ENCODE measurements at regions not wholly inside any gene's neighbourhood (a gene's known extent, or its start where the extent isn't known, plus 50 kb on each side); places are given as distances from the start of the nearest gene placed in this dataset.

DNA sequence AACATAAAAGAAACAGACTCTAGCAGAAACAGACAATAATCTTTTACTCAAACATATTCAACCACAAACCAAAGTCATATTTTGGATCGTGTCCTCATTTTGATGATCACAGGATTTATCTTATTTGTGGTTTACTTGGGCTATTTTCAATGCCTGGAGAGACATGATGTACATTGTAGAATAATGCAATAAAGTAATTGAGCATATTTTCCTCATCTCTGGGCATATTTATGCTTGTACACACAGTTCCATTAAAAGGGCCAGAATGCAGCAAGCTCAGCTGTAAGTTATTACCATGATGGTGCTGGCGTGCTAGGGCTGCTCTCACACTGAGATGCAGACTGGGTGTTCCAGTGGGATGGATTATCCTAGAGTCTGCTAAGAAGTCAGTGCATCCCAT is 456.7 kb downstream of the TLE4 start:
- no TSS peak for BruUV-seq (replicated peaks)
- Histone ChIP-seq H3K36me3 (ENCODE audit: control insufficient read depth, insufficient read depth, low read length) (no peaks in the 10 kb centered on the region), H3K4me1 (ENCODE audit: control insufficient read depth, insufficient read depth, low read length) (no peaks in the 10 kb centered on the region), H3K27me3 (ENCODE audit: control insufficient read depth, insufficient read depth, low read length) (no peaks in the 10 kb centered on the region), H3K4me3 (ENCODE audit: low read depth in 2 of 2, low read length in 2 of 2) (no peak overlapping the region), H3K27ac (ENCODE audit: low read length) (no peak overlapping the region), H3K9me3 (ENCODE audit: control insufficient read depth, insufficient read depth, low read depth, low read length) (no peaks in the 10 kb centered on the region)
- TF ChIP-seq SIN3A (IDR thresholded peaks at IDR 0.05; ENCODE audit: borderline replicate concordance, insufficient read depth, low read depth, low read length) = no peak
- TF ChIP-seq, protein P1, sequence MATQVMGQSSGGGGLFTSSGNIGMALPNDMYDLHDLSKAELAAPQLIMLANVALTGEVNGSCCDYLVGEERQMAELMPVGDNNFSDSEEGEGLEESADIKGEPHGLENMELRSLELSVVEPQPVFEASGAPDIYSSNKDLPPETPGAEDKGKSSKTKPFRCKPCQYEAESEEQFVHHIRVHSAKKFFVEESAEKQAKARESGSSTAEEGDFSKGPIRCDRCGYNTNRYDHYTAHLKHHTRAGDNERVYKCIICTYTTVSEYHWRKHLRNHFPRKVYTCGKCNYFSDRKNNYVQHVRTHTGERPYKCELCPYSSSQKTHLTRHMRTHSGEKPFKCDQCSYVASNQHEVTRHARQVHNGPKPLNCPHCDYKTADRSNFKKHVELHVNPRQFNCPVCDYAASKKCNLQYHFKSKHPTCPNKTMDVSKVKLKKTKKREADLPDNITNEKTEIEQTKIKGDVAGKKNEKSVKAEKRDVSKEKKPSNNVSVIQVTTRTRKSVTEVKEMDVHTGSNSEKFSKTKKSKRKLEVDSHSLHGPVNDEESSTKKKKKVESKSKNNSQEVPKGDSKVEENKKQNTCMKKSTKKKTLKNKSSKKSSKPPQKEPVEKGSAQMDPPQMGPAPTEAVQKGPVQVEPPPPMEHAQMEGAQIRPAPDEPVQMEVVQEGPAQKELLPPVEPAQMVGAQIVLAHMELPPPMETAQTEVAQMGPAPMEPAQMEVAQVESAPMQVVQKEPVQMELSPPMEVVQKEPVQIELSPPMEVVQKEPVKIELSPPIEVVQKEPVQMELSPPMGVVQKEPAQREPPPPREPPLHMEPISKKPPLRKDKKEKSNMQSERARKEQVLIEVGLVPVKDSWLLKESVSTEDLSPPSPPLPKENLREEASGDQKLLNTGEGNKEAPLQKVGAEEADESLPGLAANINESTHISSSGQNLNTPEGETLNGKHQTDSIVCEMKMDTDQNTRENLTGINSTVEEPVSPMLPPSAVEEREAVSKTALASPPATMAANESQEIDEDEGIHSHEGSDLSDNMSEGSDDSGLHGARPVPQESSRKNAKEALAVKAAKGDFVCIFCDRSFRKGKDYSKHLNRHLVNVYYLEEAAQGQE (IDR thresholded peaks at IDR 0.05; ENCODE audit: insufficient read depth in 1 of 2, low read depth in 2 of 2, low read length in 1 of 2) = no peak
- no peak for TF ChIP-seq TCF7L2 (IDR thresholded peaks at IDR 0.05; ENCODE audit: low read depth, low read length)
- no peak for TF ChIP-seq POLR2AphosphoS5 (IDR thresholded peaks at IDR 0.05; ENCODE audit: low read depth, low read length)
- TF ChIP-seq, protein P2, sequence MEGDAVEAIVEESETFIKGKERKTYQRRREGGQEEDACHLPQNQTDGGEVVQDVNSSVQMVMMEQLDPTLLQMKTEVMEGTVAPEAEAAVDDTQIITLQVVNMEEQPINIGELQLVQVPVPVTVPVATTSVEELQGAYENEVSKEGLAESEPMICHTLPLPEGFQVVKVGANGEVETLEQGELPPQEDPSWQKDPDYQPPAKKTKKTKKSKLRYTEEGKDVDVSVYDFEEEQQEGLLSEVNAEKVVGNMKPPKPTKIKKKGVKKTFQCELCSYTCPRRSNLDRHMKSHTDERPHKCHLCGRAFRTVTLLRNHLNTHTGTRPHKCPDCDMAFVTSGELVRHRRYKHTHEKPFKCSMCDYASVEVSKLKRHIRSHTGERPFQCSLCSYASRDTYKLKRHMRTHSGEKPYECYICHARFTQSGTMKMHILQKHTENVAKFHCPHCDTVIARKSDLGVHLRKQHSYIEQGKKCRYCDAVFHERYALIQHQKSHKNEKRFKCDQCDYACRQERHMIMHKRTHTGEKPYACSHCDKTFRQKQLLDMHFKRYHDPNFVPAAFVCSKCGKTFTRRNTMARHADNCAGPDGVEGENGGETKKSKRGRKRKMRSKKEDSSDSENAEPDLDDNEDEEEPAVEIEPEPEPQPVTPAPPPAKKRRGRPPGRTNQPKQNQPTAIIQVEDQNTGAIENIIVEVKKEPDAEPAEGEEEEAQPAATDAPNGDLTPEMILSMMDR (IDR thresholded peaks at IDR 0.05) = no peak
- DNase-seq (ENCODE audit: low read depth, low spot score) (no peak), ATAC-seq (no peak)
- intact Hi-C loops (cut with micrococcal nuclease; ENCODE audit: unreplicated experiment) (no loop called here), in situ Hi-C loops (cut with HindIII; ENCODE audit: low pct_unique_long_range_greater_than_20kb, low sequenced_read_pairs) (no loop called here)
- CTCF ChIA-PET = no interaction called here
- POLR2A ChIA-PET = no interaction called here

DNA sequence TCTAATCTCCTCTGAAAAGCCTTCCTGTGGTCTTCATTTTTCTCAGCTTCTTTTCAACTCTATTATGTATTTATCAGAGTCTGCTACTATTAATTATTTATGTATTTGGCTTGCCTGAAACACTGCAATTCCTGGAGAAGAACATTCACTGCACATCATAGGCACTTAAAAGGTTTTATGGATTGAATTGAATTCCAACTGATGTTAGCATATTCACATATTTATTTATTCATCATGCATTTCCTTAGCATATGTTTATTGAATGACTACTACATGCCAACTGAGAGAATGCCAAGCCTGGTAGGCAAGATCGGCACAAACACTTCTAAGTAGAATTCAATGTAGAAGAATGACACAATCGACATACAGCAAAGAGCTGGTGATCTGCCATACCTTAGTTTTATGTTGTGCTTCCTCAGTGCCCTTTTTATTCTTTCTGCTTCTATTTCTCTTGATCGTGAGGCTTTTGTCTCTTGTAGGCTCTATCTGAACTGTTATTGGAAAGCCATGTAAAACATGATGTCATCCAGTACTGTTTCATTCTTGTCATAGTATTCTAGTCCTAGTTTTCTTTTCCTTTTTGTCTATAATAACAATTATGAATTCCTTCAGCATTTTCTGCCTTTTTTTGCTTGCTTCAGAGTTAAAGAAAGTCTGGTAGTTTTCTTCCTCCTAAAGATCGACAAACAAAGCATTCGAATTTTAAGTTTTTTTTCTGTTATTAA is 454.2 kb downstream of the TLE4 start:
- Histone ChIP-seq H3K4me3 (ENCODE audit: low read depth in 2 of 2, low read length in 2 of 2) (no peak overlapping the region), H3K27me3 (ENCODE audit: control insufficient read depth, insufficient read depth, low read length) (no peaks in the 10 kb centered on the region), H3K9me3 (ENCODE audit: control insufficient read depth, insufficient read depth, low read depth, low read length) (no peaks in the 10 kb centered on the region), H3K36me3 (ENCODE audit: control insufficient read depth, insufficient read depth, low read length) (no peaks in the 10 kb centered on the region), H3K4me1 (ENCODE audit: control insufficient read depth, insufficient read depth, low read length) (no peaks in the 10 kb centered on the region), H3K27ac (ENCODE audit: low read length) (no peak overlapping the region)
- no TSS peak for BruUV-seq (replicated peaks)
- TF ChIP-seq, protein P1 (IDR thresholded peaks at IDR 0.05; ENCODE audit: insufficient read depth in 1 of 2, low read depth in 2 of 2, low read length in 1 of 2) = no peak
- TF ChIP-seq SIN3A (IDR thresholded peaks at IDR 0.05; ENCODE audit: borderline replicate concordance, insufficient read depth, low read depth, low read length) (no peak), POLR2AphosphoS5 (IDR thresholded peaks at IDR 0.05; ENCODE audit: low read depth, low read length) (no peak), TCF7L2 (IDR thresholded peaks at IDR 0.05; ENCODE audit: low read depth, low read length) (no peak)
- TF ChIP-seq, protein P2 (IDR thresholded peaks at IDR 0.05) = no peak
- ChIA-PET POLR2A (no interaction called here), CTCF (interaction anchor here (0.6 kb wide), 1 partner anchor 150 kb away, joined by 4 read pairs; no protein-coding TSS in a partner anchor)
- intact Hi-C loops (cut with micrococcal nuclease; ENCODE audit: unreplicated experiment) (no loop called here), in situ Hi-C loops (cut with HindIII; ENCODE audit: low pct_unique_long_range_greater_than_20kb, low sequenced_read_pairs) (no loop called here)
- DNase-seq (ENCODE audit: low read depth, low spot score) (no peak), ATAC-seq (no peak)

Measured in Panc1 (cell line).